ENCODE measurements at regions not wholly inside any gene's neighbourhood (a gene's known extent, or its start where the extent isn't known, plus 50 kb on each side); places are given as distances from the start of the nearest gene placed in this dataset.

DNA sequence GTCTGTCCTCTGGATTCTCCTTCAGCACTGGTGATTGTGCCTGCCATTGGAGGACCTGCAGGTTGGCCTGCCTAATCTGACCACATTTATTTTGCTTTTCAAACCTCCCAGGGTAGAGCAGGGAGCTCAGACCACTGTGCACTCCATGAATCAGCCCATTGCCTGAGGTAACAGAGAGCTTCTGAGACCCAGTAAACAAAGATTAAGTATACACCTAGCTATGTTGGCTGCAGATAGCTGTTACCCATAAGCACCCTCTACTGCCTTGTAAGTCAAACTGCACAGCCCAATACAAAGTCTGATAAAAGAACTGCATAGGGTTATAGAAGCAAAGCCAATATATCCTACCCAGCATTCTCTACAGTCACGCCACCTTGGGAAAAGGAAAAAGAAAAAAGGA lies 338.7 kb downstream of the HTR1B start:
- H3K36me3 ChIP-seq (ENCODE audit: control insufficient read depth, insufficient read depth, low read length), result no peaks in the 10 kb centered on the region
- no peaks in the 10 kb centered on the region for H3K4me1 ChIP-seq
- Mint-ChIP-seq H3K9me3 (ENCODE audit: unreplicated experiment) (no peaks in the 10 kb centered on the region), H3K27me3 (ENCODE audit: insufficient read depth, unreplicated experiment) (no peaks in the 10 kb centered on the region), H3K4me1 (ENCODE audit: low read depth, unreplicated experiment) (no peaks in the 10 kb centered on the region), H3K4me3 (ENCODE audit: unreplicated experiment) (no peak overlapping the region), H3K27ac (ENCODE audit: unreplicated experiment) (no peak overlapping the region), H3K36me3 (ENCODE audit: insufficient read depth, unreplicated experiment) (no peaks in the 10 kb centered on the region)
- H3K27me3 ChIP-seq (replicated peaks; ENCODE audit: control insufficient read depth, insufficient read depth, low read length), result no peaks in the 10 kb centered on the region
- peak in 1 of 2 experiments; percentile 22 for TF ChIP-seq CTCF (IDR thresholded peaks at IDR 0.05; ENCODE audit: insufficient read depth in 1 of 2, low read depth in 1 of 2, low read length in 1 of 2, severe bottlenecking in 1 of 2, unreplicated experiment in 1 of 2)
- BruUV-seq (replicated peaks), result no TSS peak
- DNase-seq, result no peak
- intact Hi-C loops (cut with micrococcal nuclease; ENCODE audit: unreplicated experiment), result no loop called here
- ChIA-PET POLR2A (no interaction called here), CTCF (no interaction called here)
- H3K4me3 ChIP-seq (ENCODE audit: low read depth, low read length), result no peak overlapping the region
- H3K9me3 ChIP-seq, result no peaks in the 10 kb centered on the region

DNA sequence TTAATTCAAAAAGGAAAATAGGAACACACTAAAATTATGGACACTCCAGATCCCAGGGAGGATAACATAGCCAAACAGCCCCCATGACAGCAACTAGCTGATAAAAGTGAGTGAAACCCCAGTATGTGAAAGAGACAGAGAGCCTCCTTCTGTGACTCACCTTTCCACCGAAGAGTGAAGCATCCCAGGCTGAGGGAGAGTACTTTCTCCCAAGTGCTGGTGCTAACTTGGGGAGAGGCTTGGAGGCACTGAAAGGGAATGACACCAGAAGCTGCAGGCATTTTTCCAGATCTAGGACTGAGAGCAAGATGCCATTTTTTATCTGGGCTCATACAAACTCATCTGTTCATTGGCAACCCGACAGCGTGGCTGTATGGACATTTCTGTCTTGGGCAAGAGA lies 339.8 kb downstream of the HTR1B start:
- no peaks in the 10 kb centered on the region for H3K36me3 Mint-ChIP-seq (ENCODE audit: insufficient read depth, unreplicated experiment)
- DNase-seq, result no peak
- POLR2A ChIA-PET, result no interaction called here
- H3K4me3 Mint-ChIP-seq (ENCODE audit: unreplicated experiment), result no peak overlapping the region
- H3K27me3 Mint-ChIP-seq (ENCODE audit: insufficient read depth, unreplicated experiment), result no peaks in the 10 kb centered on the region
- no peaks in the 10 kb centered on the region for H3K36me3 ChIP-seq (ENCODE audit: control insufficient read depth, insufficient read depth, low read length)
- no peaks in the 10 kb centered on the region for H3K4me1 ChIP-seq
- no peaks in the 10 kb centered on the region for H3K4me1 Mint-ChIP-seq (ENCODE audit: low read depth, unreplicated experiment)
- no peak overlapping the region for H3K27ac Mint-ChIP-seq (ENCODE audit: unreplicated experiment)
- H3K9me3 Mint-ChIP-seq (ENCODE audit: unreplicated experiment), result no peaks in the 10 kb centered on the region
- no peaks in the 10 kb centered on the region for H3K27me3 ChIP-seq (replicated peaks; ENCODE audit: control insufficient read depth, insufficient read depth, low read length)
- no peaks in the 10 kb centered on the region for H3K9me3 ChIP-seq
- no TSS peak for BruUV-seq (replicated peaks)
- no peak for TF ChIP-seq CTCF (IDR thresholded peaks at IDR 0.05; ENCODE audit: insufficient read depth in 1 of 2, low read depth in 1 of 2, low read length in 1 of 2, severe bottlenecking in 1 of 2, unreplicated experiment in 1 of 2)
- CTCF ChIA-PET, result no interaction called here
- intact Hi-C loops (cut with micrococcal nuclease; ENCODE audit: unreplicated experiment), result no loop called here
- no peak overlapping the region for H3K4me3 ChIP-seq (ENCODE audit: low read depth, low read length)

DNA sequence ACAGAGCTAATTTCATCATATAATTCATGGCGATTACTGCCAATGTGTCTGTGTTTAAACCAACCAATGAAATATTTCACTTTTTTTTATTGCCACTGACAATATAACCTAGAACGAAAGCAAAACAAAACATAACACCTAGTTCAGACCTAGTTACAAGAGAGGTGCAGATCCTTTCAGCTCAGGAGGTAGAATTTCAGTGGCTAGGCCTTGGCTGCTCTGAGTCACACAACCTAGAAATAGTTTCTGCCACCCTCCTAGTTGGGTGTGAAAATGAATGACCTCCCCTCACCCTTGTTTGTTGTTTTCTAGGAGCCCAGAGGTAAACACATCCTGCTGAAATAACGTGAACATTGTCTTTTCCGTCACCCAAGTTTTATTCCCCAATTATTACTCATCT lies 356.3 kb downstream of the HTR1B start:
- Mint-ChIP-seq H3K36me3 (ENCODE audit: insufficient read depth, unreplicated experiment) (no peaks in the 10 kb centered on the region), H3K27ac (ENCODE audit: unreplicated experiment) (no peak overlapping the region), H3K9me3 (ENCODE audit: unreplicated experiment) (no peaks in the 10 kb centered on the region), H3K4me1 (ENCODE audit: low read depth, unreplicated experiment) (no peaks in the 10 kb centered on the region), H3K4me3 (ENCODE audit: unreplicated experiment) (no peak overlapping the region), H3K27me3 (ENCODE audit: insufficient read depth, unreplicated experiment) (peaks cover 16% of the 10 kb centered on the region)
- intact Hi-C loops (cut with micrococcal nuclease; ENCODE audit: unreplicated experiment), result no loop called here
- no peak for DNase-seq
- H3K27me3 ChIP-seq (replicated peaks; ENCODE audit: control insufficient read depth, insufficient read depth, low read length), result no peaks in the 10 kb centered on the region
- H3K9me3 ChIP-seq, result no peaks in the 10 kb centered on the region
- CTCF ChIA-PET, result no interaction called here
- H3K36me3 ChIP-seq (ENCODE audit: control insufficient read depth, insufficient read depth, low read length), result no peaks in the 10 kb centered on the region
- POLR2A ChIA-PET, result no interaction called here
- no peaks in the 10 kb centered on the region for H3K4me1 ChIP-seq
- no TSS peak for BruUV-seq (replicated peaks)
- H3K4me3 ChIP-seq (ENCODE audit: low read depth, low read length), result no peak overlapping the region
- TF ChIP-seq CTCF (IDR thresholded peaks at IDR 0.05; ENCODE audit: insufficient read depth in 1 of 2, low read depth in 1 of 2, low read length in 1 of 2, severe bottlenecking in 1 of 2, unreplicated experiment in 1 of 2), result no peak
